Left ventricle myocardium inferior (tissue), 1 donor: ENCODE measurements at regions not wholly inside any gene's neighbourhood (a gene's known extent, or its start where the extent isn't known, plus 50 kb on each side); places are given as distances from the start of the nearest gene placed in this dataset.
A peak's percentile ranks its signal among the peaks of the same experiment; 100 is the strongest.

Experiments
- DNase-seq: peaks from one replicate; pipeline ENCODE4 v3.0.0-alpha.2; 2020
- H3K27ac ChIP-seq: fragments of 200-600 bp; replicated peaks from 2 replicates; pipeline ENCODE4 v1.8.0; 2021
- H3K27me3 ChIP-seq: fragments of 200-600 bp; 2 replicates; pipeline ENCODE4 v1.8.0; 2021; ENCODE audit warnings: low read depth
- H3K36me3 ChIP-seq: fragments of 200-600 bp; 2 replicates; pipeline ENCODE4 v1.8.0; 2021
- H3K4me1 ChIP-seq: fragments of 200-600 bp; 2 replicates; pipeline ENCODE4 v1.8.0; 2021
- H3K4me3 ChIP-seq: fragments of 200-600 bp; 2 replicates; pipeline ENCODE4 v1.8.0; 2021; ENCODE audit warnings: mild to moderate bottlenecking, moderate library complexity
- H3K9me3 ChIP-seq: fragments of 200-600 bp; replicated peaks from 2 replicates; pipeline ENCODE4 v1.8.0; 2021
- CTCF ChIP-seq: fragments of 200-600 bp; IDR thresholded peaks from 2 replicates; pipeline ENCODE4 v1.8.0; 2021; ENCODE audit warnings: antibody characterized with exemption, mild to moderate bottlenecking, borderline replicate concordance
- intact Hi-C: fragments of 100-400 bp; cut with micrococcal nuclease; formaldehyde crosslinking; loops from one replicate; pipeline ENCODE4 v1.11.0; 2022
- donor health status: DM: no; HTN: yes; CAD: no; lungs with severe emphysema.

GRCh38 chr18:71798986-71799673 is 745.0 kb downstream of the CBLN2 start:
- intact Hi-C loops = no loop called here
- DNase-seq = no peak
- no peaks in the 10 kb centered on the region for H3K36me3 ChIP-seq
- peaks cover 3% of the 10 kb centered on the region for H3K9me3 ChIP-seq
- H3K27me3 ChIP-seq = no peaks in the 10 kb centered on the region
- H3K4me1 ChIP-seq = no peaks in the 10 kb centered on the region
- no peak for TF ChIP-seq CTCF
- no peak overlapping the region for H3K27ac ChIP-seq
- no peak overlapping the region for H3K4me3 ChIP-seq

- DNase-seq = no peak
- no peaks in the 10 kb centered on the region for H3K36me3 ChIP-seq
- H3K27me3 ChIP-seq = no peaks in the 10 kb centered on the region
- no peak for TF ChIP-seq CTCF
- H3K9me3 ChIP-seq = peaks cover 10% of the 10 kb centered on the region
- no peak overlapping the region for H3K27ac ChIP-seq
- H3K4me3 ChIP-seq = no peak overlapping the region
- no peaks in the 10 kb centered on the region for H3K4me1 ChIP-seq
- intact Hi-C loops = no loop called here
Observed at GRCh38 chr18:71797554-71797953, 746.6 kb downstream of the CBLN2 start.

GRCh38 chr18:71784777-71785176 is 759.4 kb downstream of the CBLN2 start:
- H3K27ac ChIP-seq = no peak overlapping the region
- no peaks in the 10 kb centered on the region for H3K4me1 ChIP-seq
- H3K27me3 ChIP-seq = no peaks in the 10 kb centered on the region
- intact Hi-C loops = no loop called here
- peak; percentile 11 for TF ChIP-seq CTCF
- H3K4me3 ChIP-seq = no peak overlapping the region
- peaks cover 7% of the 10 kb centered on the region for H3K9me3 ChIP-seq
- no peaks in the 10 kb centered on the region for H3K36me3 ChIP-seq
- DNase-seq = no peak

GRCh38 chr18:71760541-71760940 is 783.6 kb downstream of the CBLN2 start:
- no peak for DNase-seq
- no peak for TF ChIP-seq CTCF
- no peaks in the 10 kb centered on the region for H3K27me3 ChIP-seq
- peaks cover 61% of the 10 kb centered on the region for H3K9me3 ChIP-seq
- H3K4me1 ChIP-seq = no peaks in the 10 kb centered on the region
- intact Hi-C loops = no loop called here
- no peak overlapping the region for H3K4me3 ChIP-seq
- no peak overlapping the region for H3K27ac ChIP-seq
- H3K36me3 ChIP-seq = no peaks in the 10 kb centered on the region

- H3K27me3 ChIP-seq = no peaks in the 10 kb centered on the region
- no peak for DNase-seq
- no peak overlapping the region for H3K27ac ChIP-seq
- H3K36me3 ChIP-seq = no peaks in the 10 kb centered on the region
- intact Hi-C loops = no loop called here
- no peak for TF ChIP-seq CTCF
- H3K9me3 ChIP-seq = peaks cover 32% of the 10 kb centered on the region
- no peak overlapping the region for H3K4me3 ChIP-seq
- no peaks in the 10 kb centered on the region for H3K4me1 ChIP-seq
Observed at GRCh38 chr18:71754246-71754645, 789.9 kb downstream of the CBLN2 start.

GRCh38 chr18:71743634-71744033 is 800.5 kb downstream of the CBLN2 start:
- H3K4me1 ChIP-seq = no peaks in the 10 kb centered on the region
- no peaks in the 10 kb centered on the region for H3K36me3 ChIP-seq
- no peaks in the 10 kb centered on the region for H3K27me3 ChIP-seq
- peaks cover 22% of the 10 kb centered on the region for H3K9me3 ChIP-seq
- DNase-seq = no peak
- no peak overlapping the region for H3K27ac ChIP-seq
- intact Hi-C loops = no loop called here
- no peak for TF ChIP-seq CTCF
- H3K4me3 ChIP-seq = no peak overlapping the region
